DMS114 treated with DMSO at 0.1 percent for 48 hours (cell line): ENCODE measurements at regions not wholly inside any gene's neighbourhood (a gene's known extent, or its start where the extent isn't known, plus 50 kb on each side); places are given as distances from the start of the nearest gene placed in this dataset.

Experiments used
- DNase-seq: peaks from one replicate; lab custom pipeline; 2025; ENCODE audit not compliant: unreplicated experiment; lab: John Stamatoyannopoulos, UW

DNA sequence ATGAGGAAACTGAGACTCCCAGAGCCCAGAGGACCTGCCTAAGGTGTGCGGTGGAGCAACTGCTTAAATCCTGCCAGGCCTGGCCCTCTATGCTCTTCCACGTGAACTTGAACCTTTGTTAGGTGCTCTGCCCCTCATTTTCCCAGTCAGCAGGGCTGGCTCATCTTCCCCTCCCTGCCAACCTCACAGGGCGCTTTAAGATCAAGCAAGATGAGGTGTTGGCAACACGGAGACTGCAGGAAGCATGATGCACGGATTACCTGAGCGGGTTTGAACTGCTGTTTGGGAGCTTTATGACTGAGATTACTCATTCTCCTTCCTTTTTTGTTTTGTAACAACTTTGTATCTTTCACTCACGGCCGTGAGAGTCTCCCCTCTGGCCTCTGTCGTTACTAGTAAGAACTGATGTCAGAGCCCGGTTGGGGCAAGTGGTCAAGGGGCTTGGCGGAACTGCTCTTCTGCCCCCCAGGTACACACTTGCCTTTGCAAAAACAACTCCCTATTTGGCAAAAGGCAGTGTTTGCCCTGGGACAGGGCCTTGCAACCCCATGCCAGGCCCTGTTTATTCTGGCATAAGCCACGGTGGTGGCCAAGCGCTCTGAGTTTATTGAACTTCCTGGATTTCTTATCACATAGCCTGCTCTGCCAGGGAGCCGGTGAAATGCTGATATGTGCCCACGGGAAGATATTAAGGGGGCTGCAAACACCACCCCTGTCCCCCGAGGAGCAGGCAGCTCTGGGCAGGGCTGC lies 127.8 kb downstream of the INHBB start:
- no peak for DNase-seq

DNA sequence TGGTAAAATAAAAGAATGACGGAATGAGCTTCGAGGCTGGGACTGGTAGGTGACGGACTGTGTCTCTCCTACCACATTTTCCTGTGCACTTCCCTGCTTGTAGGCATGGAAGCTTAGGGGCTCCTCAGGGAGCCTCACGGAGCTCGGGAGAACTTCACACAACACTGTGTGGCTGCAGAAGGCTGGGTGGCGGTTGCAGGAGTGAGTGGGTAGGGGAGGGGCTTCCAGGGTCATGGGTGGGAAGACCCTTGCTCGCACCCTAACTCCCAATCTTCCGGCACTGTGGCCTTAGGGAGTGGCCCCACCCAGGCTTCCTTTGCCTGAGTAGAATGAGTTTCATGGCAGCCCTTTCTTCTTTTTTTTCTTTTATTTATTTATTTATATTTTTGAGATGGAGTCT lies 128.6 kb downstream of the INHBB start:
- DNase-seq, result no peak

DNA sequence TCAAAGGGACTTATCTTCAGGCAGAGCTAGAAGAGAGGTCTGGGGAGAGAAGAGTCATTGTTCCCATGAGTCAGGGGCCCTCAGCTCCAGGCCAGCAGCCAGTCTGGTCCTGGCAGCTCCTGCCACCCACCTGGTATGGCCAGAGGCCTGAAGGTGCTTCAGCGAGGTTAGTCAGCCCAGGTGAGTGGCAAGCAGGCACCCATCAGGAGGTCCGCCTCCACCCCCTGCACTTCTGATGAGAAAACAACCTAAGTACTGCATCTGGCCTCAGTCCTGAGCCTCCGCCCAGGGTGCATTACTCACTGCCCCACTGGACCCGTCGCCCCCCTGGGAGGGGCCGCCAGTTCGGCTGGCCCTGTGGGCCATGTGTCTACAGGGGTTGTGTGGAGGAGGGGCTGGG lies 130.2 kb downstream of the INHBB start:
- no peak for DNase-seq

DNA sequence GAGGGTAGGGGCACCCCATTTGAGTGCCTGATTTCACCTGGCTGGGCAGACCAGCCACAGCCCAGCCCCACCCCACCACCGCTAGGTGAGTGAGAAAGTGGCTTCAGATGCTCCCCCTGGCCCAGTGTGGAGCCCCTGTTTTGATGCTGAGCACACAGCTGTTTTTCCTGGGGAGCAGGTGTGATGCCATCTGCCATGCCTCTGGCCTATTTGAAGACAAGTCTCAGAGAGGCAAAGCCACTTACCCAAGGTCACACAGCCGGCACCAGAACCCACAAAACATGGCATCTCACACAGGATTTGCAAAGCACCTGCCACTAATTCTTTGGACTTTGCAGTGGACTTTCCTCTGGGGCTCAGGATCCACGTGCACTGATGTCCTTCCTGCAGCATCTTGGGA lies 131.3 kb downstream of the INHBB start:
- no peak for DNase-seq

DNA sequence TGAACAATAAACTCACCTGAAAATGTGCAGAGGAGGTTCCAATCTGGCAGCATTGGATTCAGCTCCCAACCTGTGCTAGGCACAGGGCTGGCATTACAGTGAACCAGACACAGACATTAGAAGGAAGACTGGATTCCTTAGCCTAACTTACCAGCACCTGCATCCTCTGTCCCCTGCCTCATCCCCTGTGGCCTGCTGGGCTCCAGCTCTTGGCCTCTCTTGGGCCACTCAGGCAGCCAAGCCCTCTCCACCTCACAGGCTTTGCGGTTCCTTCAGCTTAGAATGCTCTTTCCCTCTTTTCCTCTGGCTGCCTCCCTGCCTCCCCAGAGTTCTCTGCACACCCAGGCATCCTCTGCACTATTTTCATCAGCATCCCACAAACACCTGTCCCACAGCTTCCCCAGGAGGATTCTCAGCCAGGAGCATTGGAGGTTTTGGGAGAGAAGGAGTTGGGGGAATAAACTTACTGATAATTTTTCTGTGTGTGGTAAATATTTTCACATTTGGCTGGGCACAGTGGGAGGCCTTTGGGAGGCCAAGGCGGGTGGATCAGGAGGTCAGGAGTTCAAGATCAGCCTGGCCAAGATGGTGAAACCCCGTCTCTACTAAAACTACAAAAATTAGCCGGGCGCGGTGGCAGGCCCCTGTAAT lies 132.0 kb downstream of the INHBB start:
- DNase-seq, result no peak

DNA sequence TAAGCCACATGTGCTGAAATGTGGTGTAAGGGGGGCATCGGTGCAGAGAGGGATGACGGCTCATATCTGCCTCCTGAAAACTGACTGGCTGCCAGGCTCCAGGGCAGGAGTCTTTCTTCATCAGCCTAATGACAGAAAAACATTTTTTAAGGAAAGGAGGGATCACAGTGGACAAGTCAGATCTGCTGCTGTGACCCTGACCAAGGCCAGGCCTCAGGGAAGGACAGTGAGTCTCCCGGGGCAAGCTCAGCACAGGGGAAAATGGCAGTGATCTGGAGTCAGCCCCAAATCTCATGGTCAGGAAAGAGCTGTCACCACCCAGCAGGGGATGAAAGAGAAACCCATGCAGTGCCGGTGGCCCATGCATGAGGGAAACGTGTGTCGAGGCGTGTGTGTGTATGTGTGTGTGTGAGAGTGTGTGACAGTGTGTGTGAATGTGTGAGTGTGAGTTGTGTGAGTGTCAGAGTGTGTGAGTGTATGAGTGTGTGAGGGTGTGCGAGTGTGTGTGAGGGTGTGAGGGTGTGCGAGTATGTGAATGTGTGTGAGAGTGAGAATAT lies 134.5 kb downstream of the INHBB start:
- no peak for DNase-seq

GRCh38 chr2:120480903-120481445 lies 135.0 kb downstream of the INHBB start:
- DNase-seq, result no peak

DNA sequence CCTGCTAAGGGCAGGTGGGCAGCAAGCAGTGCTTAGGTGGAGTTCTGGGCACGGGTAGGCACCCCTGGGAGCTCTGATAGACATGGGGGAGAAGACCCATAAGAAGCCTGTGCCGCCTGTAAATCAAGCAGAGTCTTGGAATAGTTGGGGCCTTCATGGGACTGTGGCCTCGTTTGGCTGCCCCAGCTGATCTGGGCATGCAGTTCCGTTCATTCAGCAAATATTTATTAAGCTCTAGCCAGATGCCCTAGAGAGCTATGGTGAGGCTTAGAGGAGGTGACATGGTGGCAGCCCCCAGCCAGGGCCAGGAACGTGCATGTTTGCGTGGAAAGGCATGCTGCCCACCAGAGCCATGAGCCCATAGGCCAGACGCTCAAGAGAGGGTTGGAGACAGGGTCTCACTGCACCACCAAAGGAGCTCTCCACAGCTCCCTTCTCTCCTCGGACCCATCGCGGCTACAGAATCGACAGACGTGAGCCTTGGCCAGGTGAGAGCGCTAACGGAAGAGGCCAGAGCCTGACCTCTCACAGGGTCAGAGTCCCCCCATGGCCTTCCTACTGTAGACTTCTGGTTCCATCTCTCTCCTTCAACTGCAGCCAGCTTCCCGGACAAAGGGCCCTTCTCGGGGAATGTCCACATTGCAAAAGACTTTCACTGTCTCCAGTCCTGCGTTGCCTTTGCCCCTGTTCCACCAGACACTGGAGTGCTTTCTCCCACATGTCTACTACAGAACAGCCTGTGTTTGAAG lies 135.7 kb downstream of the INHBB start:
- DNase-seq, result no peak

DNA sequence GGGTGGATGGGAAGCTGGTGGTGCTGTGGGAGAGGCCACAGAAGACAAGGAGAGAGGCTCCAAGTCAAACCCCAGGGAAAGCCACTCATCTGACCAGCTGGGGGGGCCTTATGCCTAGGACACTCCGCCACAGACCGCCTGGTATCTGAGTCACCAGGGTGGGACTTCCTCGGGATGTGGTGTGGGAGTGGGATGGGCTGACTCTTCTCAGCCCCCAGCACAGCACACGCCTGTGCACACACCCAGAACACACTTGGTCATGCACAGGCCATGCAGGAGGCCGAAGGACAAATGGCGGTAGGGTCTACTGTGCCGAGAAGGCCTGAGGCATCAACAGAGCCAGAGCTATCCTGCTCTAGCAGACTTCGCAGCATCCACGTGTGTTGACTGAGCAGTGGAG lies 136.4 kb downstream of the INHBB start:
- DNase-seq, result no peak

DNA sequence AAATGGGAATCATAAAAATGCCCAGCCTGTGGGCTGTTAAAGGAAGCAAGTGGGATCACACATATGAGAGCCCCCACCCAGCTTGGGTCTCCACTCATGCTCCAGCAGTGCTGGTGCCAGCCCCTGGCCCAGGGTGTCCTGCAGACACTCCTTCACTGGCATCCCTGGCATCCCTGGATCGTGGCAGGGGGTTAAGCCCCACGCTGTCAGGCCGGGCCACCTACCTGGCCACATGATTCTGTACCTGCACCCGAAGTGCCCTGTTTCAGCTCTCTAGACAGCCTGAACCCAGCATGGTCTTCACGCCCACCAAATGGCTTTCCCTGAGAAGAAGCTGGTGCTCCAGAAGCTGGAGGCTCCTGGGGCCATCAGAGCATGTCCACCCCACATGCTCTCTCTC lies 137.4 kb downstream of the INHBB start:
- DNase-seq, result no peak

GRCh38 chr2:120485096-120485495 lies 139.2 kb downstream of the INHBB start:
- no peak for DNase-seq

- DNase-seq, result no peak
Measured at GRCh38 chr2:120486441-120486840, 140.5 kb downstream of the INHBB start.

DNA sequence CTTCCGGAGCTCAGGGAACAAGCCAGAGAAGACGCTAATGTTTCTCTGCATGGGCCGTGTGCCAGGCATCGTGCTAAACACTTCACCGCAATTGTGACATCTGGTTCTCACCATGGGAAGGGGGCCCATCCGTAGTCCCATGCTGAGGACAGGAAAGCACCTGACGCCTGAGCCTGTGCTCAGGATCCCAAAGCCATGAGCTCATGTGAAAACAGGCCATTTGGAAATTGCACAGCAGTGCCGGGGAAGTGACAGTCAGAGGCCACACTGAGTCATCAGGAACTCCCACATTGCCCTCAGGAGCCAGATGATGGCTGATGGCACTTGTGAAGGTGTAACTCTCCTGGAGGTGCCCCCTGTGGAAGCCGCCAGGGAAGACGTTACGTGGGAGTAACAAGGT lies 141.0 kb downstream of the INHBB start:
- DNase-seq, result no peak

DNA sequence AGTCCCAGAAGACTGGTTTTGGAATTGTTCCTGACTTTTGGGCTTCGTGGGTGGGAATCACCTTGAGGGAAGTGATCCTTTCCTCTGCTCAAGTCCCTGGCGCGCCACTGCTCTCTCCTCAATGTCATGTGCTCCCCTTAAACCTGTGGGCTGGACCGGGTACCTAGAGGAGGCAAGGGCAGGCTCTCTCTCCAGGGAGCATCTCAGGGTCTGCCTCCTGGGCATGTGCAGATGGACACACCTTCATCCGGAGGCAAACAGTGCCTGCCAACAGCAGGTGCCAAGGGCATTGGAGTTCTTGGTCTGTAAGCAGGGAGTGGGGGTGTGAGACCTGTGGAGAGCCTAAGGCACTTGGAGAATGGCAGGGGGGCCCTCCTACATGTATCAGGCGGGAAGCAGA lies 142.6 kb downstream of the INHBB start:
- no peak for DNase-seq

DNA sequence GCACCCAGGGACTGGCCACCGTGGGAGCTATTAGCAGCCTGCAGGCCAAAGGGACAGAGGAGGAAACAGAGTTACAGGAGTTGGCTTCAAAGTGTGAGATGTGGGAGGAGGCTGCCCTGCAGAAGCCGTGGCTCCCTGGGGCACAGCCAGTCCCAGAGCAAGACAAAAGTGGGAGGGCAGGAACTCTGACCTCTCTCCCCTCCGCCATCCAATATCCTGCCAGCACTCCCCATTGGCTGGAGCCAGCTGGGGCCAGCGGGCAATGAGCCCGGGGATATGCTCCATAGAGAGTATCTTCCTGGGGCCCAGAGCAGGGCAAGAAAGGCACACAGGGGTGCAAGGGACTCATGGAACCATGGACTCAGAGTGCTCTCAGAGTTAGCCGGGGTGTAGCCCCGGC lies 143.1 kb downstream of the INHBB start:
- no peak for DNase-seq

- no peak for DNase-seq
Measured at GRCh38 chr2:120490091-120490798, 144.3 kb downstream of the INHBB start.

DNA sequence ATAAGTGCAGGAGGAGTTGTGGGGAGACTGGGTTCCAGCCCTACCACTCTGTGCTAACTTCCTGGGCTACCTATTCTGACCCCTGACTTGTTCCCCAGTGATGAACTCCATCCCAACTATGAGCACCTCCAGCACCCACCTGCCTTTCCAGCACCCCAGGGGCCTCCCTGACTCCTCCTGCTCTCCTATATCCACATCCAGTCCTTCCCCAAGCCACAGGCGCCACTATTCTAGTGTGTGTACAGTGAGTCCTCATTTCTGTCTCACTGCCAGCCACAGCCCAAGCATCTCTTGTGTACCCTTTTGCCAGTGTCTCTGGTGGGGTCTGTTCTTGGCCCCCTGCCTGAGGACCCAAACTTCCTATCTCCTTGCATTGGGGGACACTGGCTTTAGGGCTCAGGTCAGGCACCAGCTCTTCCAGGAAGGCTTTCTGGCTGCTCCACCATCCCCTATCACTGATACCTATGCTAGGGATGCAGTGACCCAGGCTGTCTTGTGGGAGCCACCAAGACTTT lies 145.2 kb downstream of the INHBB start:
- DNase-seq, result no peak

DNA sequence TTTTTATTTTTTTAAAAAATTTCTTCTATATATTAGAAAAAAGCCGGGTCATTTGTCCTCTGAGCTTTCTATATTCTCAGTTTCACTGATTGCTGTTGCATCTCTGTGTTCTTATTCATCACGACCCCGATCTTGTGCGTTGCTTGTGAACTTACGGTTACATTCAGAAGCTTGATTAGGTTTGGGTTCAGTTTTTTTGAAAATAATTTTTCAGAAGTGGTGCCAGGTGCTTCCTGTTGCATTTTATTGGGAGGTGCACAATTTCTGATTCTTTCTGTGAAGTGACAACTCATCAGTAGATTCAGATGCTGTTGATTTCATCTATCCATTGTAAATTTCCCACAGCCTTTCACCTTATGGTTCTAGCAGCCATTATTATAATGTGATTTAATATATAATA lies 147.3 kb downstream of the INHBB start:
- no peak for DNase-seq

DNA sequence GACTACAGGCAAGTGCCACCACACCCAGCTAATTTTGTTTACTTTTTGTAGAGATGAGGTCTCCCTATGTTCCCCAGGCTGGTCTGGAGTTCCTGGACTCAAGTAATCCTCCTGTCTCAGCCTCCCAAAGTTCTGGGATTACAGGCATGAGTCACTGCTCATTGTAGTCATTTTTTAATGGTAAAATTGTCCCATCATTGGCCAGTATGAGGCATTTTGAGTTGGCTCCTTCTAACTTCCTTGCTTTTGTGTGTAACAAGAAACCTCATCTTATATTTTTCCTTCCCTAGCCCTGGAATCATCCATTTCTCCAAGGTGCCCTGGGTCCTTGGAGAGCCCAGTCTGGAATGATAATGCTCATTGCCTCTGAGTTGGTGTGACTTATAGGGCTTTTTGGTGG lies 148.5 kb downstream of the INHBB start:
- no peak for DNase-seq

GRCh38 chr2:120495586-120495985 lies 149.7 kb downstream of the INHBB start:
- no peak for DNase-seq

DNA sequence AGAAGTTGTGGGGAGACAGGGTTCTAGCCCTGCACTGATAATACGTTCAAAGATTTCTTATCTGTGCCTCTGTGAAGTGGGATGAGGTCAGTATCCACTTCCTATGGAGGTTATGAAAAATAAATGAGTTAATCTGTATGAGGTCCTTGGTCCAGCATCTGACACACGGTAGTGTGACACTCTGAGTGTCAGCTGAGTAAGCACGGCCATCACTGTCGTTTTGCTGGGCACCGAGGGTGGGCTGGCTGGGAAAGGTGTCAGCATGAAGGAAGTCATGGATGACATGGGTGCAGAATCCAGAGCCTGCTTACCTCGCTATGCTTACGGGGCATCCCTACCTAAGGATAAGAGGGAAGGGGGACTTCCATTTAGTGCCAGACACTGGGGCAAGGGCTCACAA lies 150.3 kb downstream of the INHBB start:
- DNase-seq, result no peak
